ENCODE measurements at regions not wholly inside any gene's neighbourhood (a gene's known extent, or its start where the extent isn't known, plus 50 kb on each side); places are given as distances from the start of the nearest gene placed in this dataset.

- no peaks in the 10 kb centered on the region for H3K4me1 ChIP-seq
- no peaks in the 10 kb centered on the region for H3K9me3 ChIP-seq
- H3K27ac ChIP-seq, result no peak overlapping the region
- TF ChIP-seq CTCF (IDR thresholded peaks at IDR 0.05) (no peak), POLR2A (IDR thresholded peaks at IDR 0.05) (no peak)
- H3K27me3 ChIP-seq, result no peaks in the 10 kb centered on the region
- DNase-seq, result no peak
- no peak overlapping the region for H3K4me3 ChIP-seq (replicated peaks in 1 of 3)
- H3K36me3 ChIP-seq, result no peaks in the 10 kb centered on the region
- intact Hi-C loops (cut with DNase I), result no loop called here
Measured at GRCh38 chr5:94043311-94043710, 301.9 kb upstream of the POU5F2 start.

GRCh38 chr5:94040591-94041148 is 299.3 kb upstream of the POU5F2 start:
- Histone ChIP-seq H3K27ac (no peak overlapping the region), H3K4me3 (replicated peaks in 1 of 3) (no peak overlapping the region), H3K36me3 (no peaks in the 10 kb centered on the region), H3K27me3 (no peaks in the 10 kb centered on the region), H3K9me3 (no peaks in the 10 kb centered on the region), H3K4me1 (no peaks in the 10 kb centered on the region)
- 86 to 89% methylated on average over 7 of the region's 7 CpGs for WGBS, 2 donors
- intact Hi-C loops (cut with DNase I), result no loop called here
- TF ChIP-seq POLR2A (IDR thresholded peaks at IDR 0.05), result no peak
- TF ChIP-seq CTCF (IDR thresholded peaks at IDR 0.05), result no peak
- DNase-seq, result no peak

GRCh38 chr5:94039101-94039500 is 297.7 kb upstream of the POU5F2 start:
- Histone ChIP-seq H3K4me3 (replicated peaks in 1 of 3) (no peak overlapping the region), H3K36me3 (no peaks in the 10 kb centered on the region), H3K4me1 (no peaks in the 10 kb centered on the region), H3K9me3 (no peaks in the 10 kb centered on the region), H3K27me3 (no peaks in the 10 kb centered on the region), H3K27ac (no peak overlapping the region)
- no peak for TF ChIP-seq POLR2A (IDR thresholded peaks at IDR 0.05)
- no peak for TF ChIP-seq CTCF (IDR thresholded peaks at IDR 0.05)
- DNase-seq, result no peak
- intact Hi-C loops (cut with DNase I), result no loop called here

GRCh38 chr5:94031631-94032030 is 290.2 kb upstream of the POU5F2 start:
- intact Hi-C loops (cut with DNase I), result no loop called here
- no peak overlapping the region for H3K27ac ChIP-seq
- H3K36me3 ChIP-seq, result no peaks in the 10 kb centered on the region
- H3K4me3 ChIP-seq (replicated peaks in 1 of 3), result no peak overlapping the region
- peak; percentile 50 for DNase-seq
- TF ChIP-seq CTCF (IDR thresholded peaks at IDR 0.05) (no peak), POLR2A (IDR thresholded peaks at IDR 0.05) (no peak)
- H3K9me3 ChIP-seq, result no peaks in the 10 kb centered on the region
- peaks cover 0 to 7% of the 10 kb centered on the region in 2 donors for H3K4me1 ChIP-seq
- no peaks in the 10 kb centered on the region for H3K27me3 ChIP-seq

GRCh38 chr5:94028001-94028400 is 286.6 kb upstream of the POU5F2 start:
- no peaks in the 10 kb centered on the region for H3K27me3 ChIP-seq
- TF ChIP-seq POLR2A (IDR thresholded peaks at IDR 0.05) (no peak), CTCF (IDR thresholded peaks at IDR 0.05) (no peak)
- peaks cover 0 to 7% of the 10 kb centered on the region in 2 donors for H3K4me1 ChIP-seq
- WGBS, 2 donors, result 29 to 33% methylated on average over 1 of the region's 1 CpG
- H3K4me3 ChIP-seq (replicated peaks in 1 of 3), result no peak overlapping the region
- H3K36me3 ChIP-seq, result no peaks in the 10 kb centered on the region
- no peak overlapping the region for H3K27ac ChIP-seq
- intact Hi-C loops (cut with DNase I), result no loop called here
- no peak for DNase-seq
- no peaks in the 10 kb centered on the region for H3K9me3 ChIP-seq
